H1 (cell line): ENCODE measurements at regions not wholly inside any gene's neighbourhood (a gene's known extent, or its start where the extent isn't known, plus 50 kb on each side); places are given as distances from the start of the nearest gene placed in this dataset.

ENCODE experiments used
- CTCF ChIA-PET: fragments of 300-600 bp; sonication (Branson Sonifier 250); formaldehyde crosslinking; loops from one replicate; lab custom pipeline; 2021; ENCODE audit not compliant: partially characterized antibody; lab: Charles Lee
- POLR2A ChIA-PET: fragments of 300-600 bp; sonication (Branson Sonifier 250); formaldehyde crosslinking; loops from one replicate; lab custom pipeline; 2021; ENCODE audit warnings: inconsistent platforms; ENCODE audit not compliant: partially characterized antibody; lab: Charles Lee
- DNase-seq, 2 experiments: peaks; one replicate each; pipeline versions ENCODE4 v3.0.0 to v3.0.0-alpha.2; 2010 to 2022; ENCODE audit warnings: low spot score in 2 of 2, low read depth in 1 of 2, mixed read lengths in 1 of 2
- FAIRE-seq: peaks from 2 replicates; lab custom pipeline; 2011; peaks lifted over from hg19 to GRCh38; lab: Jason Lieb, UNC
- H2AFZ ChIP-seq: 2 replicates; pipeline ENCODE4 v1.8.1; 2012; ENCODE audit warnings: low read length, inconsistent platforms
- H2AK5ac ChIP-seq: 2 replicates; pipeline ENCODE4 v1.6.1; 2013; ENCODE audit warnings: low read depth, low read length
- H2BK120ac ChIP-seq: replicated peaks from 2 replicates; pipeline ENCODE3; 2013; ENCODE audit warnings: low read depth, low read length, inconsistent platforms
- H2BK12ac ChIP-seq: 2 replicates; pipeline ENCODE4 v1.6.1; 2013; ENCODE audit warnings: low read depth, low read length
- H2BK15ac ChIP-seq: 2 replicates; pipeline ENCODE4 v1.6.1; 2013; ENCODE audit warnings: low read length
- H2BK20ac ChIP-seq: 2 replicates; pipeline ENCODE4 v1.6.1; 2013; ENCODE audit warnings: low read length
- H2BK5ac ChIP-seq: 2 replicates; pipeline ENCODE4 v1.6.1; 2013; ENCODE audit warnings: low read depth, low read length
- H3K14ac ChIP-seq: 2 replicates; pipeline ENCODE4 v1.6.1; 2013; ENCODE audit warnings: inconsistent platforms; ENCODE audit not compliant: insufficient read length
- H3K18ac ChIP-seq: 2 replicates; pipeline ENCODE4 v1.6.1; 2013; ENCODE audit warnings: low read length; ENCODE audit errors: extremely low read depth
- H3K23ac ChIP-seq: 2 replicates; pipeline ENCODE4 v1.6.1; 2013; ENCODE audit warnings: inconsistent platforms; ENCODE audit not compliant: insufficient read length
- H3K23me2 ChIP-seq: 2 replicates; pipeline ENCODE4 v1.6.1; 2013; ENCODE audit warnings: low read depth, low read length
- H3K27ac ChIP-seq: 2 replicates; pipeline ENCODE4 v1.6.1; 2011; ENCODE audit warnings: low read depth, low read length, inconsistent platforms
- H3K27me3 ChIP-seq, 4 experiments: replicated peaks in 1 of 4; 1 replicate in 1 of 4; 2 replicates in 3 of 4; pipeline versions ENCODE4 v1.6.1 to v1.8.1; 2011 to 2013; ENCODE audit warnings: low read length in 3 of 4, mild to moderate bottlenecking in 3 of 4, inconsistent platforms in 2 of 4, mixed read lengths in 2 of 4, moderate library complexity in 1 of 4; ENCODE audit not compliant: control insufficient read depth in 3 of 4, insufficient read depth in 3 of 4; ENCODE audit errors: extremely low read depth in 1 of 4
- H3K36me3 ChIP-seq, 4 experiments: 2 replicates each; pipeline versions ENCODE4 v1.6.1 to v1.8.1; 2011 to 2013; ENCODE audit warnings: mild to moderate bottlenecking in 4 of 4, low read length in 3 of 4, moderate library complexity in 2 of 4, control low read depth in 1 of 4, inconsistent platforms in 1 of 4; ENCODE audit not compliant: insufficient read depth in 4 of 4, control insufficient read depth in 2 of 4
- H3K4ac ChIP-seq: replicated peaks from 2 replicates; pipeline ENCODE3; 2013; ENCODE audit warnings: low read length, low read depth, mixed read lengths, inconsistent platforms; ENCODE audit not compliant: insufficient read length
- H3K4me1 ChIP-seq, 4 experiments: replicated peaks in 1 of 4; 1 replicate in 1 of 4; 2 replicates in 3 of 4; pipeline versions ENCODE4 v1.6.1 to v1.8.1; 2011 to 2013; ENCODE audit warnings: low read length in 3 of 4, inconsistent platforms in 2 of 4, mixed read lengths in 1 of 4; ENCODE audit not compliant: insufficient read depth in 4 of 4, control insufficient read depth in 3 of 4
- H3K4me2 ChIP-seq, 2 experiments: 2 replicates each; pipeline versions ENCODE4 v1.6.1 to v1.8.1; 2011 to 2013; ENCODE audit warnings: low read depth in 2 of 2, low read length in 2 of 2, control low read depth in 1 of 2, inconsistent platforms in 1 of 2, mild to moderate bottlenecking in 1 of 2; ENCODE audit not compliant: insufficient read depth in 1 of 2
- H3K4me3 ChIP-seq, 4 experiments: fragments of 200-600, 300-600 bp in 1 of 4; sonication (generic), shearing (Covaris generic), sonication (Bioruptor Twin) in 1 of 4; 2 replicates each; pipeline versions ENCODE4 v1.5.1 to v1.8.1; 2011 to 2016; ENCODE audit warnings: low read length in 4 of 4, low read depth in 3 of 4, control low read depth in 2 of 4, inconsistent platforms in 2 of 4, mild to moderate bottlenecking in 2 of 4, mixed read lengths in 1 of 4, moderate library complexity in 1 of 4; ENCODE audit not compliant: insufficient read depth in 2 of 4; ENCODE audit errors: extremely low read depth in 1 of 4
- H3K56ac ChIP-seq: replicated peaks from 2 replicates; pipeline ENCODE3; 2013; ENCODE audit warnings: low read depth, mild to moderate bottlenecking, mixed read lengths, low read length, inconsistent platforms; ENCODE audit not compliant: insufficient read length
- H3K79me1 ChIP-seq: 2 replicates; pipeline ENCODE4 v1.6.1; 2013; ENCODE audit warnings: low read depth, low read length, control low read depth
- H3K79me2 ChIP-seq, 2 experiments: 2 replicates each; pipeline versions ENCODE4 v1.6.1 to v1.8.1; 2012 to 2013; ENCODE audit warnings: low read length in 2 of 2, mild to moderate bottlenecking in 2 of 2, inconsistent platforms in 1 of 2; ENCODE audit not compliant: insufficient read depth in 2 of 2, control insufficient read depth in 1 of 2
- H3K9ac ChIP-seq, 4 experiments: replicated peaks in 1 of 4; 1 replicate in 1 of 4; 2 replicates in 3 of 4; pipeline versions ENCODE4 v1.6.1 to v1.8.1; 2011 to 2013; ENCODE audit warnings: low read depth in 3 of 4, low read length in 3 of 4, control low read depth in 2 of 4, mild to moderate bottlenecking in 2 of 4, moderate library complexity in 2 of 4, inconsistent platforms in 1 of 4; ENCODE audit errors: extremely low read depth in 1 of 4
- H3K9me3 ChIP-seq, 2 experiments: 2 replicates each; pipeline versions ENCODE4 v1.6.1 to v1.8.1; 2012 to 2013; ENCODE audit warnings: mild to moderate bottlenecking in 2 of 2, moderate library complexity in 2 of 2, control low read depth in 1 of 2, inconsistent platforms in 1 of 2, low read depth in 1 of 2, low read length in 1 of 2, mixed read lengths in 1 of 2; ENCODE audit not compliant: insufficient read depth in 2 of 2
- H4K20me1 ChIP-seq, 2 experiments: replicated peaks in 1 of 2; 2 replicates each; pipeline versions ENCODE3 to v1.8.1; 2011 to 2013; ENCODE audit warnings: inconsistent platforms in 2 of 2, low read length in 2 of 2, mild to moderate bottlenecking in 1 of 2; ENCODE audit not compliant: insufficient read depth in 2 of 2, control insufficient read depth in 1 of 2
- H4K5ac ChIP-seq: 2 replicates; pipeline ENCODE4 v1.6.1; 2013; ENCODE audit warnings: low read length, low read depth, mixed read lengths, inconsistent platforms; ENCODE audit not compliant: insufficient read length
- H4K8ac ChIP-seq: 2 replicates; pipeline ENCODE4 v1.8.0; 2013; ENCODE audit warnings: mild to moderate bottlenecking, moderate library complexity, low read length, inconsistent platforms; ENCODE audit not compliant: insufficient read depth; ENCODE audit errors: extremely low read depth
- H4K91ac ChIP-seq: replicated peaks from 2 replicates; pipeline ENCODE3; 2013; ENCODE audit warnings: low read length, mixed read lengths, inconsistent platforms; ENCODE audit not compliant: insufficient read length
- CHD1 ChIP-seq: IDR thresholded peaks from 2 replicates; pipeline ENCODE4 v1.6.1; 2012; ENCODE audit warnings: low read depth, low read length, improper control_type of control experiment
- RAD21 ChIP-seq, 2 experiments: IDR thresholded peaks in 1 of 2; conservative IDR thresholded peaks in 1 of 2; 2 replicates each; pipeline ENCODE4 v1.6.1; 2011; ENCODE audit warnings: low read depth in 2 of 2, low read length in 2 of 2, improper control_type of control experiment in 1 of 2, inconsistent platforms in 1 of 2, mild to moderate bottlenecking in 1 of 2, moderate library complexity in 1 of 2
- WGBS, 2 experiments: shearing (Covaris generic) in 1 of 2; methylation state at CpG; one replicate each; pipeline versions ENCODE4 v1.1.6 to v1.1.7; 2013 to 2015; ENCODE audit warnings: low lambda C conversion rate in 2 of 2, mixed read lengths in 2 of 2, inconsistent platforms in 1 of 2, low coverage in 1 of 2, missing lambda C conversion rate in 1 of 2; ENCODE audit not compliant: insufficient replicate concordance in 2 of 2, insufficient coverage in 1 of 2, insufficient read length in 1 of 2; ENCODE audit errors: extremely low coverage in 1 of 2, missing lambda C conversion rate in 1 of 2; 5-methylcytosine and 5-hydroxymethylcytosine counted together

DNA sequence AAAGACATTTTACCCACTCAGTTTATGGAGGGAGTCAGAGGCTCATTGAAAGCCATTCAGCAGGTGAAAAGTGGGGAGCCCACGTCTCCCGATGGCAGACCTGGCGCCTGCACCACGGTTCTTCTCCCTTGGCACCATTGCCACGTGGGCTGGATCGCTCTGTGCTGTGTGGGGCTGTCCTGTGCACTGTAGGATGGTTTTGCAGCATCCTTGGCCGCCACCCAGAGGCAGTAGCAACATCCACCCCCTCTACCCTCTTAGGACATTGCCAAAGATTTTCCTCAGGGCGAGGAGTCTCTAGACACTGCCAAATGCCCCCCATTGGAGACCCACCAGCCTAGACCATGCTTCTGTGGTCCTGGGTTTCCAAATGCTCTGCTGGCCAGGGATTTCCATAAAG is 60.2 kb downstream of the SYNE3 start:
- TF ChIP-seq RAD21 (IDR thresholded peaks at IDR 0.05 in 1 of 2, conservative IDR thresholded peaks at IDR 0.05 in 1 of 2; ENCODE audit: low read depth in 2 of 2, low read length in 2 of 2): 0 out of 4 replicates have a peak, but pooled peaks of 1 of the 2 experiments have one; percentile 18
- TF ChIP-seq CHD1: no peak
- Histone ChIP-seq H3K23me2 (no peaks in the 10 kb centered on the region), H3K79me1 (no peaks in the 10 kb centered on the region), H2BK12ac (no peak overlapping the region), H3K14ac (no peak overlapping the region), H3K4me2 (no peak overlapping the region), H3K4me3 (no peak overlapping the region), H3K27me3 (no peaks in the 10 kb centered on the region), H3K18ac (no peak overlapping the region), H4K5ac (no peak overlapping the region), H2BK15ac (no peak overlapping the region), H3K36me3 (no peaks in the 10 kb centered on the region), H3K4me1 (peaks cover 0 to 7% (median 4%) of the 10 kb centered on the region in 4 experiments; a peak in 4 of 7 replicates), H2BK5ac (no peak overlapping the region), H3K56ac (no peak overlapping the region), H3K27ac (no peak overlapping the region), H3K9ac (no peak overlapping the region), H3K9me3 (no peaks in the 10 kb centered on the region), H2BK20ac (no peak overlapping the region), H4K91ac (no peak overlapping the region), H2AFZ (no peak overlapping the region), H2AK5ac (no peak overlapping the region), H3K79me2 (no peaks in the 10 kb centered on the region), H3K23ac (no peak overlapping the region), H4K8ac (no peak overlapping the region; the same call in 1 of the 2 replicates), H4K20me1 (no peaks in the 10 kb centered on the region), H2BK120ac (no peak overlapping the region), H3K4ac (no peak overlapping the region)
- 93% methylated on average over 8 of the region's 8 CpGs; no CpG with 5 or more reads in 1 of the 2 experiments for WGBS, 2 experiments
- DNase-seq (no peak), FAIRE-seq (no peak)
- CTCF ChIA-PET: interaction anchor here (1.2 to 2.1 kb wide), 2 partner anchors 10 to 30 kb away, joined by 3 to 5 read pairs; no protein-coding TSS in a partner anchor
- POLR2A ChIA-PET: no interaction called here
